ENCODE measurements at regions not wholly inside any gene's neighbourhood (a gene's known extent, or its start where the extent isn't known, plus 50 kb on each side); places are given as distances from the start of the nearest gene placed in this dataset.

- no peak overlapping the region for H3K4me2 ChIP-seq (ENCODE audit: control insufficient read depth, insufficient read depth)
- no peaks in the 10 kb centered on the region for H3K4me1 ChIP-seq (ENCODE audit: control insufficient read depth, insufficient read depth, low read length)
- no peaks in the 10 kb centered on the region for H4K20me1 ChIP-seq (ENCODE audit: control insufficient read depth, insufficient read depth)
- intact Hi-C loops (cut with micrococcal nuclease; ENCODE audit: unreplicated experiment), result no loop called here
- BruUV-seq (replicated peaks), result no TSS peak
- ATAC-seq (no peak), DNase-seq (ENCODE audit: low read depth, low spot score) (no peak), FAIRE-seq (no peak)
- H3K27ac ChIP-seq (ENCODE audit: control insufficient read depth, insufficient read depth), result no peak overlapping the region
- H3K9ac ChIP-seq (ENCODE audit: control insufficient read depth, insufficient read depth, low read length), result no peak overlapping the region
- H2AFZ ChIP-seq (ENCODE audit: control insufficient read depth, low read depth, low read length), result no peak overlapping the region
- in situ Hi-C loops (cut with MboI), result no loop called here
- no peak overlapping the region for H3K4me3 ChIP-seq
- no peaks in the 10 kb centered on the region for H3K27me3 ChIP-seq (replicated peaks in 1 of 2; ENCODE audit: control insufficient read depth in 2 of 2, insufficient read depth in 2 of 2, low read length in 1 of 2)
- H3K9me3 ChIP-seq (replicated peaks; ENCODE audit: control insufficient read depth, insufficient read depth, low read length), result no peaks in the 10 kb centered on the region
- H3K36me3 ChIP-seq (ENCODE audit: control insufficient read depth in 2 of 2, insufficient read depth in 2 of 2, low read length in 1 of 2), result no peaks in the 10 kb centered on the region
- ChIA-PET CTCF (no interaction called here), POLR2A (no interaction called here), RAD21 (ENCODE audit: unreplicated experiment) (no interaction called here), SMC1A (ENCODE audit: uncharacterized antibody, unreplicated experiment) (no interaction called here)
- no peaks in the 10 kb centered on the region for H3K79me2 ChIP-seq (ENCODE audit: control insufficient read depth, insufficient read depth, low read length)
- TF ChIP-seq KDM1A (IDR thresholded peaks at IDR 0.05; ENCODE audit: borderline replicate concordance) (no peak), PAX5 (IDR thresholded peaks at IDR 0.05; ENCODE audit: borderline replicate concordance, low read depth, low read length) (no peak), SMC3 (IDR thresholded peaks at IDR 0.05; ENCODE audit: borderline replicate concordance, low read length) (no peak), MEF2A (IDR thresholded peaks at IDR 0.05; ENCODE audit: insufficient read depth, low read depth, low read length) (no peak), SMAD1 (IDR thresholded peaks at IDR 0.05; ENCODE audit: low read depth, partially characterized antibody) (no peak), NFIC (IDR thresholded peaks at IDR 0.05; ENCODE audit: low read depth, low read length) (no peak), POLR2A (IDR thresholded peaks at IDR 0.05; ENCODE audit: low read depth, low read length) (no peak), FOXK2 (IDR thresholded peaks at IDR 0.05) (no peak), GABPA (IDR thresholded peaks at IDR 0.05; ENCODE audit: low read depth) (no peak), TCF12 (IDR thresholded peaks at IDR 0.05; ENCODE audit: low read depth, low read length) (no peak), NR2C2 (IDR thresholded peaks at IDR 0.05; ENCODE audit: borderline replicate concordance, control insufficient read depth, insufficient read length, low read depth) (no peak), BMI1 (IDR thresholded peaks at IDR 0.05; ENCODE audit: borderline replicate concordance) (no peak)
- TF ChIP-seq, protein P1, sequence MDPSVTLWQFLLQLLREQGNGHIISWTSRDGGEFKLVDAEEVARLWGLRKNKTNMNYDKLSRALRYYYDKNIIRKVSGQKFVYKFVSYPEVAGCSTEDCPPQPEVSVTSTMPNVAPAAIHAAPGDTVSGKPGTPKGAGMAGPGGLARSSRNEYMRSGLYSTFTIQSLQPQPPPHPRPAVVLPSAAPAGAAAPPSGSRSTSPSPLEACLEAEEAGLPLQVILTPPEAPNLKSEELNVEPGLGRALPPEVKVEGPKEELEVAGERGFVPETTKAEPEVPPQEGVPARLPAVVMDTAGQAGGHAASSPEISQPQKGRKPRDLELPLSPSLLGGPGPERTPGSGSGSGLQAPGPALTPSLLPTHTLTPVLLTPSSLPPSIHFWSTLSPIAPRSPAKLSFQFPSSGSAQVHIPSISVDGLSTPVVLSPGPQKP (IDR thresholded peaks at IDR 0.05; ENCODE audit: low read depth, low read length), result no peak
- WGBS (ENCODE audit: insufficient coverage, insufficient replicate concordance, low lambda C conversion rate, missing lambda C conversion rate), result 37% methylated on average over 3 of the region's 3 CpGs
These were observed 816.1 kb upstream of the TENM3 start for GRCh38 chr4:181427076-181427475.

All from GM12878 (cell line).